ENCODE measurements at regions not wholly inside any gene's neighbourhood (a gene's known extent, or its start where the extent isn't known, plus 50 kb on each side); places are given as distances from the start of the nearest gene placed in this dataset.

DNA sequence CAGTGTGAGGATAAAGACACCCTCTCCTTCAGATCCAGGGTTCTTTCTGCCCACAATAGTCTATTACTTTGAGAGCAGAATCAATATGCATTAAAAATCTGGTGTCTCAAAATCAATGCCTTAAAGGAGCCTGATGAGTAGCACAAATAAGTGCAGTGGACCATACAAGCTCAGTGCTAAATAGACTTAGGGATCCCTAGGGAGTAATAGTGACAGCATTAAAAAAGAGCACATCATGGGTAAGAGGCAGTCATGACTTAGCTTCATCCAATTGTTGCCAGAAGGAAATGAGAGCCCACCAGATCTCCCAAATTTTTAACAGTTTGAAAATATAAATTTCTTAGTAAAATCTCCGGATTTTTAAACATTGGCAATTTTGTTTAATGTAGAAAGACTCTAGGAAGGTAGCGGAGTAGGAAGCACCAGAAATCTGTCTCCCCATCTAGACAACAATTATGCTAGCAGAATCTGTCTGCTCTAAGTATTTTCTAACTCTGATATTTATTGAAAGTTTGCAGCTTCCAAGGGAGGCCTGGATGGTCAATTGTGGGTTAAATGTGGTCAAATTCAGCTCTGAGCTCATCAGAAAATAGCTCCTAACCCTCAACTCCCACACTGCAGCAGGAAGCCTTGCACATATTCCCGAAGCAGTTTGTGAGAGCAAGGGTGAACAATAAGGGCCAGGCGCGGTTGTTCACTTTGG is 443.9 kb downstream of the TLE1 start:
- no peak for DNase-seq

GRCh38 chr9:81244631-81245030 is 444.7 kb downstream of the TLE1 start:
- DNase-seq, result no peak

GRCh38 chr9:81242866-81243265 is 446.5 kb downstream of the TLE1 start:
- DNase-seq, result no peak

- no peak for DNase-seq
Observed at GRCh38 chr9:81239388-81239787, 450.0 kb downstream of the TLE1 start.

DNA sequence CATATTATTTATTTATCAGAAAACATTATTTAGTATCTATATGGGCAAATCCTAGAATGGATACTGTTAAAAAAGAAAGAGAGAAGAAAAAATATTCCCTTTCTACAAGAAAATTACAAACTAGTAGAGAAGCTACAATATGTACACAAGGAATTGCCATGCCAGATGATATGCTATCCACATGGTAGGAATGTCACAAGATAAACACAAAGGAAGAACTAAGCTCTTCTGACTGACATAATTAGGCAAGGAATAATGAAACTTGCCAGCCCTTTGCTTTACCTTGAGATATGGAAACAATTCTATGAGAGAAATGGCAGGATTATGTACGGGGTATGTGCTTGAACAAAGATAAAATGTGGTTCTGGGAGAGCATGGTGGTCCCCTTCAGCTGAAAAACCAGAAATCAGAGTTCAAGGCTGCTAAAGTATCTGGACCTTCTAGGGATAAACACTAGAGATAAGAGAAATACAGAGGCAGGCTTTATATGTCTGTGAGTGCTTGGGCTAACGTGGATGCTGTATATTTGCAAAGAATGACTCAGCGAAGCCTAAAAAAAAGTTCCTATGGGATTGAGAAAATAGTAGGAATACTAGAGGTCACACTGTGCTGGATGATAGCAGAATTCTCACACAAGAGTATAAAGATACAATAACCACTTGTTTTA is 451.6 kb downstream of the TLE1 start:
- DNase-seq, result no peak

- DNase-seq, result no peak
Observed at GRCh38 chr9:81234924-81235610, 454.3 kb downstream of the TLE1 start.

DNA sequence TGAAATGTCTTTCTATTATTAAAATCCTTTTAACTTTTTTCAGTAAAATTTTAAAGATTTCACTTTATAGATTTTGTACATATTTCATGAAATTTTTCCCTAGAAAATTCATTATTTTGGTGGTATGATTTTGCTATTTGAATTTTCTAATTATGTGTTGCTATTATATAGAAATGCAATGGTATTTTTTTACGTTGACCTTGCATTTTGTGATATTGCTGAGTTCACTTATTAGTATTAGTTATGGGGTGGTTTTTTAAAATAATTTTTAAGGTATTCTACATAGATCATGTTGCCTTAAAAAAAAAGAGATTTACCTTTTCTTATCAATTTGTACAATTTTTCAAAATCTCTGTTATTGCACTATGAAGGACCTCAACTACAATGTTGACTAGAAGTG is 458.3 kb downstream of the TLE1 start:
- DNase-seq, result no peak

DNA sequence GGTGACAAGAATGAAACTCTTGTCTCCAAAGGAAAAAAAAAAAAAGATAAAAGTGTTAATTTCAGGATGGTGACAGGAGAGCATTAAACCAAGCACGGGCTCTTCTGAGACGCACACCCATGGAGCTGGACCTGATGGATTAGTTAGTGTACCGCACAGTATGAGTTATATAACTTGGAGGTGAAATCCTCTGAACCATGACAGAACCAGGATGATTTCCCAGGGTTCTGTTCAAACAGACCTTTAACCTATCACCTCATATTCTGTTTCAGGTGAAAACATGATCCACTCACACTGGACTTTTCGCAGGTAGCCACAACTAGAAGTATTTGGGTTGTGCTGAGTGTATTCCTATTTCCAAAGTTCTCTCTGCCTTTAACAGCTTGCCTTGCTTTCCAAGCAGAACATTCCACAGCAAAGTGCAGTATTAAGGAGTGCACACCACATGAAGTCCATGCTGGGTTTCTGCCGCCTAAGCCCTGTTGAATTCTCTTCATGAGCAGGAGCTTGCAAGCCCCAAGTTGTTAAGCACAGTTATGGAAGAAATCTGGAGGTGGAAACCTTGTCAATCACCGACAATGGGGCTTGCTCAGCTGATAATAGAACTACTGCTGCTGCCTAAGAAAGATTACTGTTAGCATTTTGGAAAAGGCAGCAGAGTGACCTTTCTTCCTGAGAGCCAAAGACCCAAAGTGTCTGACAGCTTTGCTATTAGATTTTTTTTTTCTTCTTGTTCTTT is 461.7 kb downstream of the TLE1 start:
- no peak for DNase-seq

DNA sequence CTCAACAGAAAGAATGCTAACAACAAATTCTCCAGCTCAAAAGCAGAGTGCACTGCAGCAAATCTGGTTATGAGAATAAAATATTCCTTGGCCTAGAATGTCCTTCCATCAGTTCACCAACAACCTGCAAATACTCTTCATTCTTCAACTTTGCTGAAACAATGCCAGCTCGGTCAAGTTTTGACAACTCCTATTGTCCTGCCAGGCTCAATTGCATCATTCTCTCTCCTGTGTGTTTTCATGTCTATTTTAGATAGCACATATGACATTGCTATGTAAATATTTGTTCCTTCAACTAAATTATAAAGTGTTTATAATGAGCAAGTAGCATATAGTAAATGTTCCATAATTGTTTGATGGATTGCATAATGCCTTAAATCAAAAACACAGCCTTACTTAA is 463.8 kb downstream of the TLE1 start:
- DNase-seq, result no peak

DNA sequence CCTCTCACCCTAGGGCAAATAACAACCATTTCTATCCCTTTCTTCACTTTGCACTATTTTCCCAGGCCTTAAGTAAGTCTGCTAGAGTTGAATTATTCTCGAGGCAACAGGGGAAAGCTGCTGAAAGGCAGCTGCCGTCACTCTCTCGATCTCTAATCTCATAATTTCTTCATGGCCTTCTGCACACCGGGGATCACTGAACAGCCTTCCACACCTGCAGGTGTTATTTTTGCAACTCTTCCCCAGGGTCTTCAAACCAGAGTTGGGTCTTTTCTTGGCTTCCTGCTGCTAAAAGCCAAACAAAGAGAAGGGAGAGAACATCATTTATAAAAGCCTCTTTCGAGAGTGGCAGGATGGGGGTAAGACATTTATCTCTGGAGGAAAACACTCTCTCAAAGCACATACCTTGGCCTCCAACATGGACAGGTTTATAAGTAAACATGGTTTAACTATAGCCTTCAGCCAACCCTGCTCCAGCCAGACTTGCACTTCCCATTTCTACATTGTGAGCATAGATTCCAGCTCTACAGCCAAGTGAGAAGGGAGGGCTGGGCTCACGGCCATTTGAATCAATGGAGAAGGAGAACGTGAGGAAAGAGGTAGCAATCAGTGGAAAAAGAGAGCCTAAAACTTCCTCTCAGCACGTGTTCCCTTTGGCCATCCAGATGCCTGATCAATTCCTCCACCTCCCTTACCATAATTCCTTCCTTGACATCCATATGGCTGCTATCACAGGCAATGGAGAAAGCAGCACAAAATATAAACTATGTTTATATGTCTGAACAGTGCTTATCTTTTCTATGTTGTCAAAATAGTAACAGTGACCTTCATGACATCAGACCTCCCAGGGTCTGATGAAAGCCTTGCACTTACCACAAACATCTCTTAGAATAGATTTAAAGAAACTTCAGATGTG is 464.9 kb downstream of the TLE1 start:
- DNase-seq, result no peak

DNA sequence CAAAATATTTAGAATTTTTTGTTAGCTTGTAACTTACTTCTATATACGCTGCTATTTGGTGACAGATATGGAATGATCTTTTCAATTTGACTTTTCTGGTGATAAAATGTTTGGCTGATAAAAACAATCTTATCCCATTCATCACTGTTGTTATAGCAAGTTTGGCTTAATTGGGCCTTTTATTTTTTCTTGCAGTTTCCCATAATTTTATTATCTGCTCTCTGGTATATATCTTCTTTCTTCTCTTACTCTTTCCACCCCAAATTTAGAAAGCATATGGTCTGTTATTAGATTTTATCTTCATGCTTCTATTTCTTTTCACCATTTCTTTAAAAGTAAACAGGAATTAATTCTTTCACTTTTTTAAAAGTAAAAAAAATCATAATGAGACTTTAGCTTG is 474.4 kb downstream of the TLE1 start:
- no peak for DNase-seq

DNA sequence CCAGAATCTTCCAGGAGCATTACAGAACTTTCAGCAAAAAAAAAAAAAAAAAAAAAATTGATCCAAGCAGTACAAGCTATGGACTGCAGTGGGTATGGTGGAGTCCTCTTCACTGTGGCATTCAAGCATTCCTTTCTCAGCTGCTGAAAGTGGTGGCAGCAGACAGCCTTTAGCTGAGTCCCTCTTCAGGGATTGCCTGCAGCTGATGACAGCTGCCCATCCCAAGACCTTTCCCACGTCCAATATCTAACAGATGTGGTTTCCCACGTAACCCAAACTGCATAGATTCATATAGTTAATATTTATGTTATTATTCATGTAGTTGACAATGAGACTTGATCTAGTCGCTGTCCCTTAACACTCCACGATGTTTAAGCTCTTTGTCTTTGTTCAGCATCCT is 475.9 kb downstream of the TLE1 start:
- DNase-seq, result no peak

DNA sequence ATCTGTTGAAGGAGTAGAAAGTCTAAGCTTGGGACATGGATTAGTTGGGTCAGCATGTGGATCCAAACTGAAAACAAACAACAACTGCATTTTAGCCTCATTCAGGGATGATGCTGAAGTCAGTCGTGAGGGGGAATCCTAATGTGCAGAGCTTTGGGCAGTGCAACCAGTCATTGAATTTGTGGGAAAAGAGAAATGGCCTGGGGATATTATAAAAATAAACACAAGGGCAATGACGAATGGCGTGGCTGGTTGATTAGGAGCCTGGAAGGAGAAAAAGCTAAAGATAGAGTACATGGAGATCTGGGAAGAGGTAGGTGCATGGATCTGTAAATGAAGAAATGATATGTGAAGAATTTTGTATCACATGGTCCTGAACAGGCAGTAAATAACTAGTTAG is 477.6 kb downstream of the TLE1 start:
- no peak for DNase-seq

DNA sequence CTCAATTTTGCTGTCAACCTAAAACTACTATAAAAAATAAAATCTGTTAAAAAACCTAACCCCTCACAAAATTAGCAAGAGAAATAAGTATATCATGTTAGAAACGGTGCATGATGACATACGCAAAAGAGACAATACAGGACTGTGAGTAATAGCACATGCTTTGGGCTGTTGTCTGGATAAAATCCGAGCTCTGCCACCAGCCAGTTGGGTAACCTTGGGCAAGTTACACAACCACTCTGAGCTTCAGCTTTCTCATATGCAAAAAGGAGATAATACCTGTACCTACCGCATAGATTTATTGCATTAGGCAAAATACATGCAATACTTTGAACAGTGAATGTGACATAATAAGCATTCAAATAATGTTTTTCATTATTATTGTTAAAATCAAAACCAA is 481.7 kb downstream of the TLE1 start:
- no peak for DNase-seq

GRCh38 chr9:81202292-81202691 is 487.1 kb downstream of the TLE1 start:
- no peak for DNase-seq

DNA sequence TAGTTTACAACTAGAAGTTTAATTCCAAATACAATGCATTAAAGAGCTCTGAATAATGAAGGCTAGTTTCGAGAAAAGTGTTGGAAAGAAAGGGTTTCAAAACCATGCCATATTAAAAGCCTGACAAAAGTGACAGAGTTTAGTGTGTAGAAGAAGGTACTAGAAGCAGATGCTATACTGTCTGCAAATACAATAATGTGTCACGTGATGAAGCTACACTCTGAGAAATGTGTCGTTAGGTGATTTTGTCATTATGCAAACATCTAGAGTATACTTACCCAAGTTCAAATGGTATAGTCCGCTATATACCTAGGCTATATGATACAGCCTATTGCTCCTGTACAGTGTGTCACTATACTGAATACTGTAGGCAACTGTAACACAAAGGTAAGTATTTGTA is 494.1 kb downstream of the TLE1 start:
- no peak for DNase-seq

DNA sequence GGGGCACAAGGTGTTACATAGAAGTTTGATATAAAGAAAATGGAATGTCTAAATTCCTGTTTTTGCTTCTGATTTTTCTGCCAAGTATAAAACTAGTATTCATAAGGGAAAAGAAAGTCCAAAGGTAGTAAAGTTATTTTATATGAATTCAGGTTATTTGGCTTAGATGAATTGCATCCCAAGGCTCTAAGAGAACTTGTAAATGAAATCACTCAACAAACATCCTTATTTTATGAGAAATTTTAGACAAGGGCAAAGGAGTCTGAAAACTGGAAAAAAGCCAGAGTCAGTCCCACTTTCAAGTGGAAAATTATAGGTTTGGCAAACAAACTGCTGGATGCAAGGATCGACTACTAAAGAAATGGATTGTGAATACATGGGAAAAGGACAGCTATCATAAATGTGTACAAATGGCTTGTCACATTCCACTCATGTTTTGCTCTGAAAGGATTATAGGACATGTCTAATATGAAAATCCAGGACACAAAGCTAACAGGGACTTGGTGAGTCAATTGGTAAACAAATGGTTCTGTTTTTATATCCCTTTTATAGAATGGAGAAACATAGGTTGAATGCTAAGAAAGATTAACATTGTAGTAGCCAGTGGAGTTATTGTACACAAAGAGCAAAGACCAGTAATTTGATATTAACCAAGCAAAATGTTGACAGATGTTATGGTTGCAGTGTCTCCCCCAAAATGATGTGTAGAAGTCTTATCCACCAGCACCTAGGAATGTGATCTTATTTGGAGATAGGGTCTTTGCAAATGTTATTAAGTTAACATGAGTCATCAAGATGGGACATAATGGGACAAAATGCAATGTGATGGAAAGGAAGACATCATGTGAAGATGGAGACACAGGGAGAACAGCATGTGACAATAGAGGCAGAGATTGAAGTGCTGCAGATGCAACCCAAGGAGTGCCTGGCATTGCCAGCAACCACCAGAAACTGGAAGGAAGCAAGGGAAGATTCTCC is 495.7 kb downstream of the TLE1 start:
- DNase-seq, result no peak

GRCh38 chr9:81191222-81191621 is 498.1 kb downstream of the TLE1 start:
- no peak for DNase-seq

DNA sequence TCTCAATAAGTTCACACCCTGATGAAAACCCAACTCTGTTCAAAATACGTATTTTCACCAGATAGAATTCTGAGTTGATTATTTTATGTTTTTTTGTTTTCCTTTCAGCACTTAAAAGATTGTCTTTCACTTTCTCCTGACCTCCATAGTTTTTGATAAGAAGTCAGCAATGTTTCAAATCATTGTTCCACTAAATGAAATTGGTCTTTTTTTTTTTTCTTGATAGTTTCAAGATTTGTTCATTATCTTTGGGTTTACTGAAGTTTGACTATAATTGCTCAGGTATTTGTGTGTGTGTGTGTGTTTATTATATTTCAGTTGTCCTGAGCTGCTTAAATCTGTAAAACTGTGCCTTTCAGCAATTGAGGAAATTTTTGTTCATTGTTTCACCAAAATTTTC is 498.7 kb downstream of the TLE1 start:
- no peak for DNase-seq

DNA sequence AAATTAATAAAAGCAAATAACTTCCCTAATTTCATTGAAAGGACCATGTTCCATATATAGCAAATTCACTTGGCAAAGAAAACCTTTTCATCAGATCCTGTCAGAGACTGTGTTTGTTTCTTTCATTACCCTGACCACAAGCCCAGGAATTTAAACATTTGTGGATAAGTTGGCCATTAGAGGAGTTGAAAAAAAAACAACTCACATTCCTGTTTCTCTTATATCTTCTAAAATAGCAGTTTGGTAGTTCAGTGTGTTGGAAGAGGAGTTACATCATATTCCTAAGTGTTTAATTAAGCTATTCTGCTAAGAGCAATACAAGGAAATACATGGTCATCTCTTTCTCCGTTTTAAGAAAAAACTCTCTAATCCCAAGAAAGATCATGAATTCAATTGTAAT is 505.6 kb downstream of the TLE1 start:
- no peak for DNase-seq

- DNase-seq, result no peak
Observed at GRCh38 chr9:81182431-81182830, 506.9 kb downstream of the TLE1 start.
